HG03558 (cell line): ENCODE measurements at regions not wholly inside any gene's neighbourhood (a gene's known extent, or its start where the extent isn't known, plus 50 kb on each side); places are given as distances from the start of the nearest gene placed in this dataset.

Source experiments
- ATAC-seq: cut with Tn5 transposase; IDR thresholded peaks from one replicate; pipeline ENCODE4 v1.9.1; 2021; ENCODE audit warnings: moderate number of reproducible peaks; ENCODE audit not compliant: unreplicated experiment; ENCODE audit errors: extremely low read depth

DNA sequence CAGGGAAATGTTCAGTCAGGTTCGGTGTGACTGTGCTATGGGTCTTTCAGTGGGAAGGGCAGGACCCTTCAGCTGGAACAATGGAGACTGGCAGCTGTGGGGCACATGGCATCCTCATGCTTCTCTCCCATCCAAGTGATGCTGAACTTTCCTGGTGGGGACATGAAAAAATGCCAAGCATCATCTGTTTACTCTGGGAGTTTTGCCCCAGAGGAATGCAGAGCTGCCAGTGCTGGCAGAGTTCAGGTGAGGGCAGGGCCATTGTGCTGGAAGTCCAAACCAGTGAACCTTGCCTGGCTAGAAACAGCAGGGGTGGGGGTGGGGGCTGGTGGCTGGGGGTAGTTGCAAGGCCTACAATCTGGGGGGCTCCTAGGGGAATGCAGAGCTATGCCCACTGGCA lies 1320.6 kb downstream of the PCDH9 start:
- no peak for ATAC-seq

DNA sequence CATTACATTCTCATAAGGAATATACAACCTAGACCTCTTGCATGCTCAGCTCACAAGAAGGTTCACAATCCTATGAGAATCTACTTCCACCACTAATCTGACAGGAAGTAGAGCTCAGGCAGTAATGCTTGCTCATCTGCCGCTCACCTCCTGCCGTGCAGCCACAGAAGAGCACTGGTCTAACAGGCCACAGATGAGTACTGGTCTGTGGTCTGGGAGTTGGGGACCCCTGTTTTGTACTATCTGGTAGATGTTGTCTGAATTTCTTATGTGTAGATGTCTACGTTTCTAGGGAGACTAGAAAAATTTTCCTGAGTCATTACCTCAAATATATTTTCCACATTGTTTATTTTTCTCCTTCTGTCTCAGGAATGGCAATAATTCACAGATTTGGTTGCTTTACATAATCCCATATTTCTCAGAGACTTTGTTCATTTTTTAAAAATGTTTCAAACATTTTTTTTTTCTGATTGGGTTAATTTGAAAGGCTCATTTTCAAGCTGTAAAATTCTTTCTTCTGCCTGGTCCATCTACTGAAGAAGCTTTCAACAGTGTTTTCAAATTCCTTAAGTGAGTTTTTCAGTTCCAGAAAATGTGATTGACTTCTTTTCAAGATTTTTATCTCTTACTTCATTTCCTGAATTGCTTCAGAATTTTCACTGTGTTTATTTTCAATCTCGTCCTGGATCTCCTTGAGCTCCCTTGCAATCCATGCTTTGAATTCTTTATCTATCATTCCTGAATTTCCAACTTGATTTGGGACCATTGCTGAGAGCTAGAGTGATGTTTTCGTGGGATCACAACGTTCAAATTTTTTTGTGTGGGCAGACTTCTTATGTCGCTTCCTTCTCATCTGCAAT lies 1322.2 kb downstream of the PCDH9 start:
- ATAC-seq = no peak

DNA sequence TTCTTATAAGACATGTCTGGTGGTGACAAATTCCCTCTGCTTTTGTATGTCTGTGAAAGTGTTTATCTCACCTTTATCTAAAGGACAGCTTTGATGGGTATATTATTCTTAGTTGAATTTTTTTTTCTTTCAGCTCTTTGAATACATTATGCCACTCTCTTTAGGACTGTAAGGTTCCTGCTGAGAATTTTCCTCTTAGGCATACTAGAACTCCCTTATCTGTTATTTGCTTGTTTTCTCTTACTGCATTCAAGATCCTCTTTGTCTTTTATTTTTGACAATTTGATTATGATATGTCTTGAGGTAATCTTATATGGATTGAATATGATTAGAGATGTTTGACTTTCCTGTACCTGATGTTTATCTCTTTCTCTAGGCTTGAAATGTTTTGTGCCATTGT lies 1328.4 kb downstream of the PCDH9 start:
- ATAC-seq = no peak

DNA sequence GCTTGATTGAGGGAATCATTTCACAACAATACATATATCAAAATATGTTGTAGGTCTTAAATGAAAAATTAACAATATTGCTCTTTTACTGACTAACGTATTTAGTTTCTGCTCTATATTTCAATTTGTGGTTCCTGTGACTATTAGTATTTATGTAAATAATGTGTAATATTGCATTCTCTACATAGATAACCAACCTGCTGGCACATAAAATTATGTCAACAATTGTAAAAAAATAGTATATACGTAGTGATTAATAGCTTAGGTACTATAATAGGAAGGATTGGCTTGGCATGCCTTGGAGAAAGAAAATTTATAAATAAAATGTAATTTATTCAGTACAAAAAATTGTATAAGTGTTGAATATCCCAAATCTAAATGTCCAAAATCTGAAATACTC lies 1336.1 kb downstream of the PCDH9 start:
- ATAC-seq = no peak

DNA sequence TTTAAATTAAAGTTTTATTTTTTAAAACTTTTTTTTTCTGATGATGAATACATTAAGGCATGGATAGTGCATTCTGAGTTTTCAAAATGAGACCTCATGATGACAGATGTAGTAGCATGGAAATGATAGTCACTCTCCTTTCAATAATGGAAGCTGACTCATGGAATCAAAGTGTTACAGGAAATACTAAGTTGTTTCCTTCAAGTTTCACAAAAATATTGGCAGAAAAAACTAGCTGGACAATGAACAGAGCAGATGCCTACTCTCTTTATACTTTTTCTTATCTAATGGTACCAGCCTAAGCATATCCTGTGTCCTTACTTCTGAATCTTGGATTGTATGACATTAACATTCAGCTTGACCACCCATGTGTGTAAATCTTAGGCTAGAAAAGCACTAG lies 1337.3 kb downstream of the PCDH9 start:
- ATAC-seq = no peak

DNA sequence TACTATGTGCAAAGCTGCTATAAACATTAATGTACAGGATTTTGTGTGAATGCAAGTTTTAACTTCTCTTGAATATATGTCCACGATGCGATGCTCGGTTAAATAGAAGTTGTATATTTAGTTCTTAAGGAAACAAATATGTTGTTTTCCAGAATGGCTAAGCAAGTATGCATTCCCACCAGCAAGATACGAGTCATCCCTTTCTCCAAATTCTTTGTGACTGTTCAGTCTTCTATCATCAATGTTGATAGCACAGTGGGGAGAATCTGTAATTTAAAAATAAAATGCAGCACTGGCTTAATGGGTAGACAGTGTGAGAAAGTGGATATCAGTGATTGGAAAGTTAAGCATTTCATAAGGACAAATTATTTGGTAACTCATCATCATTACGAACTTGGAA lies 1340.8 kb downstream of the PCDH9 start:
- no peak for ATAC-seq

DNA sequence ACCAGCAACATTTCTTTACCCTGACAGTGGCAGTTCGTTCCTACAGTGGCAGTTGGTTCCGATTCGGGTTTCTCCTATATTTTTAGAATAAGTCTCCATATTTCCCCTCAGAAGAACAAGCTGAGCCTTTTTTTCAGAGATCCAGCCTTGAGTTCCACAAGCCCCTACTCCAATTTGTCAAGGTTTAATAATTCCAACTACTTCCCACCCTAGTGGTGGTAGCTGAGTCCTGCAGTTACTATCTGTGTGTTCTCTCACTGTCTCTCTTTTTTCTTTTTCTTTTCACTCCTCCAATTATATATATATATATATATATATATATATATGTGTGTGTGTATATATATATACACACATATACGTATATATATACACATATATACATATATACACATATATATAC lies 1347.3 kb downstream of the PCDH9 start:
- ATAC-seq = no peak

DNA sequence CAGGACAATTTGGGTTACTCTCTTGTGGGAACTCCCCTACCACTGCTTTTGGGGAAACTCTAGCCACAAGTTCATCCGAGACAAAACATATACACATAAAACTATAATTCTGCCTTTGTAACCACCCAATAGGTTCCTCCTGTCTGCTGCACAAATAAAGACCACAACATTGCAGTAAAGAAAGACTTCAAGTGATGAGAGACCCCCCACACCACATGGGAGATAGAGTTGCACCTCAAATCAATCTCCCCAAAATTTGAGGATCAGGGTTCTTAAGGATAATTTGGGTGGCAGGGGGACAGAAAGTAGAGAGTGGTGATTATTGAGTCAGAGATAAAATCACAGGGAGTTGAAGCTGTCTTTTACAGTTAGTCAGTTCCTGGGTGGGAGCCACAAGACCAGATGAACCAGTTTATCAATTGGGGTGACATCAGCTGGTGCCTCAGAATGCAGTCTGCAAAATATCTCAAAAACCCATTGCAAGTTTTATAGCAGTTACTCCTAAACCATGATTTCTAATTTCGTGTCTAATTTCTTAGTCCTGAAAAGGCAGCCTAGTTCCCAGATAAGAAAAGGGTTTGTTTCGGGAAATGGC lies 1348.5 kb downstream of the PCDH9 start:
- no peak for ATAC-seq

DNA sequence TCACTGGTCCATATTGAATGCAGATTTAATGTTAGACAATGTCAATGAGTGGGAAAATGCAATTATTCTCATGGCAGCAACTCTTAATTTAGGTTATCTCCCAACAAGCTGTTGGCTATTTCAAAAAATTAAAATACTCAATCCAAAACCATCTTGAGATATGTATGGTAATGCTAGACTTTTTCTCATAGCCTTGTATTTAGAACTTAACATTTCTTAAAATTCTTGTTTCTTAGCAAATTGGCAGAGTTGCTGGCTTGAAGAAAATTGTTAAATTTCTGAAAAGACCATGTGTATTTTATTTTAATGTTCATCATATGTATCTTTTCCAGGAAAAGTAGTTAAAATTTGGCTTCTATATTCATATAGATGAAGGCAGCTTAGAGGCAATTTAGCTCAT lies 1355.1 kb downstream of the PCDH9 start:
- ATAC-seq = no peak

DNA sequence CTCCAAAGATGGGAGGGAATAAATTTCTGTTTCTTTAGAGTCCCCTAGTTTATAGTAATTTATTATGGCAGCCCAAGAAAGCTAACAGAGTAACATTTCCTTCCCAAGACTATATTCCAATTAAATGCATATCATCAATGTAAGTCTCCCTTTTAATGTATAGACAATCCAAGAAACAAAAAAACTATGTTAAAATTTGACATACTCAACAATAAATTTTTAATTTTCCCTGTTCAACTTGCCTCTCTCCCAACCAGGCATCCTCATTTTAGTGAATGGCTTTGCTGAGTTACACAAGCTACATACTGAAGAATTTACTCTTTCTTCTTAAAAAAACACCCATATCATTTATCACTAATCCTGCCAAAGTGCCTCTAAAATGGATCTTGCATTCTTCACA lies 1357.7 kb downstream of the PCDH9 start:
- ATAC-seq = no peak

DNA sequence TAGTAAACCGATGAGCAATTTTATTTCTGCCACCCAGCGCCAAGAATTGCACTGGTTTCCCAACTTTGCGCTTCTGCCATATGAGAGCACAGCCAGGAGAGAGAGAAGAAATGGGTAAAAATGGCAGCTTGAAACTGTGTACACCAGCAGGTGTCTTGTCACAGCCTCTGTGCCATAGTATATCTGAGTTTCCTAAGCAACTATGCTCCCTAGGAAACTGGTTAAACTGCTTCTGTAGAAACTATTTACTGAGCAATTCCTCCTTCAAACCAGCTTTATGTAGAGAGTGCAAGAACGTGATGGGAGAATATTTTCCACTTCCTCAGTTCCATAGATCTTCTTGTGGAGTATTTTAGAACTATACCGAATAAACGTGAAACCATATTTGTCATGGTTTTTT lies 1361.3 kb downstream of the PCDH9 start:
- ATAC-seq = no peak

DNA sequence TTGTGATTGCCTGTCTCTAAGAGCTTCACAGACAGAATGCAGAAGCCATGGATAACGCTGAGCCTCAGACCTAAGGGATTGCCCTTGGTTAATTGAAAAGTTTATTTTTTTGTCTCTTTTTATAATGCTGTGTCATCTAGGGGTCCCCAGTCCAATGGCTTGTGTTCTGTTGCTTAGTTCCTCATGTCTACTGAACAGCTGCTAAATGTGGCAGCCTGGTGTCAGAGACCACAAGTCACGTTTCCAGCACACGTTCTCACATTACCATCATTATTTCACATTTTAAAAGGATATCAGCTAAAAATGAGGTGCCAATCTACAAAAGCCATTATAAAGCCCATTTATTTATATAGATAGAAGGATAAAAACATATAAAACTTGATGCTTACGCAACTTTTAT lies 1362.0 kb downstream of the PCDH9 start:
- no peak for ATAC-seq

DNA sequence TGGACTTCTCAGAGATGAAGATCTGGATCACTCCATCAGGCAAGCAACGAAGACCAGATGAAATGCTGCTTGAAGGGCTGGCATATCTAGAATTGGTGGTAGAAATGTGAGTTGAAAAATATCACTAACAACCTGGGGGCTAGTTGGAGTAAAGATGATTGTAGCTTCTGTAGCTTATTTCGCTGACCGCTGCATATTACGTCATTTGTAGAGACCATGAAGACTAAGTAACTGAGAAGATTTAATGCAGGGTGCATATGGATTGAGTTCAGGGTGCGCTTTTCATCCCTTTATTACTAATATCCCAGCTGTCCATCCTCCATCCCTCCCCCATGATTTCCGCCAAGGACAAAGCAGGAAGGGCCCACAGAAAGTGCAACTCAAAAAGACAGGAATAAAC lies 1364.0 kb downstream of the PCDH9 start:
- ATAC-seq = no peak

DNA sequence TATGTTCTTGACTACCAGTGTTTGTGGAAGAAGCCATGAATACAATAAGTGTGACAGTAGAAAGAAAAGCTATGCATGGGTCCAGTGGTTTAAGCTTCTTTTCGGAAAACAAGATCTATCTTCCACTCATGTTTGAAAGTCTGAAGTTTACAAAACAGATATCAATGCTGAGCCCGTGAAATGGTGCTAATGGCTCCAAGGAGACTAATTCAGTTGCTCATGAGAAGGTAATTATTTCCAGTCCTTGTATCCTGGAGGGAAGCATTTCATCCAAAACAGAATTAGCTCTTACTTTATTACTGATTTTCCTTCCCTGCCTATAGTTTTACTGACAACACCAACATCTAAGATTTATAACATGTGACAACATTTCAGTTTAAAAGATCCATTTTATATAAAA lies 1364.9 kb downstream of the PCDH9 start:
- ATAC-seq = no peak

DNA sequence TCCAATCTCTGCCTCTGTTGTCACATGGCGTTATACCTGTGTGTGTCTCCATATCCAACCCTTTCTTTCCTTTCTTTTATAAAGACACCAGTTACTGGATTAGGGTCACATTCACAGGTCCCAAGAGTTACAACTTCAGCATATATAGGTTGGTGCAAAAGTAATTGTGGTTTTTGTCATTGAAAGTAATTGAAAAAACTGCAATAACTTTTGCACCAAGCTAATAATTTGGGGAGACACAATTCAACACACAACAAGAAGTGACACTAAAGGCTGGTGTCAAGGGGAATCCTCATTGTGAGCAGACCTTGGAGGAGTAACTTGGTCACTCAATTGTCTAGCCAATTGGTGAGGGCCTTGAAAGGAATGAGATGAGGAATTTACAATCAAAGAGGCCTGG lies 1366.1 kb downstream of the PCDH9 start:
- ATAC-seq = no peak

DNA sequence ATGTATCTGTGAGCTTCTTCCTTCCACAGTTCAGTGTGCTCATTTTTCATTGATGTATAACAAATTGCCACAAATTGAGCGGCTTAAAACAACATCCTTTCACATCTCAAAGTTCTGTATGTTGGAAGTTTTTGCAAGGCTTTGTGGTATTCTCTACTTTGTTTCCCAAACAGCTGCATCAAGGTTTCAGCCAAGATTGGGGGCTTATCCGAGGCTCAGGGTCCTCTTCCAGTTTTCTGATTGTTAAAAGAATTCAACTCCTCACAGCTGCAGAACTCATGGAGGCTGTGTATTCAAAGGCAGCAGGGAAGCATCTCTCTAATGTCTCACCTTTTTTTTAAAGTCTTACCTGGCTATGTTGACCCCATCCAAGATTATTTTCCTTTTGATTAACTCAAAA lies 1369.8 kb downstream of the PCDH9 start:
- ATAC-seq = no peak

DNA sequence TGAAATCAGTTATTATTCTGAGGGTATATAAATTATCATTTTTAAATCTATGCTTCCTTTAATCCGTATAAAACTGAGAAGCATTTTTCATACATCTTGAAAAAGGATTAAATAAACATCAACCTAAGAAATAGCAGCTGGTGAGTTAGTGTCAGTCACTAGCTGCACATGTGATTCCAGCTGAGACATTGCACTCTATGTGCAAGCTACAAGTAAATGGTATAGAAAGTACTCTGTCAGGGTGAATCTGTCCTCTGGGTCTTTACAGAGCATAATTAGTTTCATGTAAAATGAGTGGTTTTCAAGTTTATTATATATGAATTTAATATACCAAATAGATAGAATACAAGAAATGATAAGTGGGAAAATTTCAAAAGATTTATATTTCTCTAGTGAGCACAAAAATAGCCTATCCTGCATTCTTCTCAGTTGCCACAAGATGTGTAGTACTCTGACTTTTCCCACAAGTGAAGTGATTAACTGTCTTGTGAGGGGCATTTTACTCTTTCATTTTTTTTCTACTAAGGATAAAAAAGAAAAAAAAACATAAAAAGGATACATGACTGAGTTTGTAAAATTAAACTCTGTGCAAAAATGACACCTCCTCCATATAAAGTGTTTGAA lies 1372.1 kb downstream of the PCDH9 start:
- ATAC-seq = no peak

DNA sequence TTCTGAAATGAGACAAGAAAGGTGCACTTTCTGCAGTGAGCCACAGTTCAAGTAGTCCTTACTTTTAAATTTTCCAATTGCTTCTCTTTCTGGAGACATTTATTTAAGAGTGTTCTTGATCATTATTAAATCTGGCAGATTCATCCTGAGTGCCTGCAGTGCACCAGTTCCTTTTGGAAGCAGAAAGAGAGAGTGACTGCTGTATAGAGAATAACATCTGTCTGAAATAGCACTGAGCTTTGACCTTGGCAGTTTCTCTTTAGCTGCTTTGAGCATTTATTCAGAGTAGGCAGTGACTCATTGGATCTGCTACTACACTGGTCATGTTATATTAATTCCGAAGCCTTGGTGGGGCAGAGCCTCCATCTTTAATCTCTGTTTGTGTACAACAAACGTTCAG lies 1373.7 kb downstream of the PCDH9 start:
- ATAC-seq = no peak

DNA sequence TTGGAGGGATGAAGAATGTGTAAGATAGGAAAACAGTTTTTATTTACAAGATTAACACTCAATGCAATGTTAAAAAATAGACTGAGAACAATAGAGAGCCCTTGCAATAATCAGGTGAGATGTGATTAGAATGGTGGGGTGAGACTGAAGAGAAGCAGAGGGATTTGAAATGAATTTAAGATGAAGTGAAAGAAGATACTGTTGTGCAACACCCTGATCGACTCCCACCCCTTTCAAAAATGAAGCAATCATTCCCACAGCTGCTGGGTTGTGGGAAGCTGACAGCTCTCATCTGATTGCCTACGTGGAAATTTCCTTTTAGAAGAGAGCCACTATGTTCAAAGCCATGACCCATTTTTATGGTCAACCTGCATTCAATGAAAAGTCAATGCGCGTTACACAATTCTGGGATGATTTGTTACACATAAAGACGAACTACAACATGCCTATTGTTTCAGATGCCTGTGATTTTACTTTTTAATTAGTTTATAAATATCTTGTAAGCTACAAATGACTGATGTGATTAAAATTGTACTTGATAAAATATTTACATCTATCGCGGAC lies 1374.8 kb downstream of the PCDH9 start:
- no peak for ATAC-seq

DNA sequence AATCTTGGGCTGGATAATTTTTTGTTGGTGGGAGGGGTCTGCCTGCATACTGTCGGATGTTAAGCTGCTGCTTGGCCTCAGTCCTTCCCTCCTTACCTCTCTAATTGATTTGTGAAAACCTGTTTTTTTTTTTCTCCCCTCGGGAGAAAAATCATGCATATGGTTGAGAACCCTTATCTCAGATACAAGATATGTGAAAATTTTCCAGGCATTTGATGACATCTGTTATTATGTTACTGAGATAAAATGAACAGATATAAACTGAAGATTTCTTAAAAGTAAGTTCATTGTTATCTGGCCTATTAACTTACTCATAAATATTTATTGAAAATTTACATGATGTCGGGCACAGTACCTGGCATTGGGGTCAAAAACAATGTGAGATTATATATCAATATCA lies 1375.7 kb downstream of the PCDH9 start:
- ATAC-seq = no peak

DNA sequence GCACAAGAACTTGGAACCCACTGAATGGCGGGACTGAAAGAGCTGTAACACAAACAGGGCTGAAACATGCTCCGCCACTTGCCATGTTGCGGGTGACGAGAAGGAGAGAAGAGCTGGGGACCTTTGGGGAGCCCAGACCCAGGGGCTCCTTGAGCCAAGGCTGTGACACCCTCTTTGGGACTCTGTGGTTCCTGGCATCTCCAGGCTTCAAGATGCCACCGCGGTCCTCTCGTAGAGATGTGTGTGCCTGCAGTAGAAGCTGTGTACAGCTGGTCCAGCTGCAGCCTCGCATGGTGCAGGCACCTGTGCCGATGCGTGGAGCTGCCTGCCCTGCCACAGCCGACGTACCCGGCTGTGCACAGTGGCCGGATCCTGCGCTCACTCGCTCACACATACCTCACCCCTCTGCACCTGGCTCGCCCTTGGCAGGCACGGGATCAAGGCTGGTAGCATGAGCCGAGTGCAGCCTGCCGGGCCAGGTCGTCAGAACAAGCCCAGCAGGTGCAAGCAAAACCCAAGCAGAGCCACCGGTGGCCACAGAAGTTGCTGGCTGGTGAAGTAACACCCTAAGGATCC lies 1385.8 kb downstream of the PCDH9 start:
- no peak for ATAC-seq
